Keratinocyte (primary cell): ENCODE measurements at regions not wholly inside any gene's neighbourhood (a gene's known extent, or its start where the extent isn't known, plus 50 kb on each side); places are given as distances from the start of the nearest gene placed in this dataset.

Source experiments
- DNase-seq: peaks from one replicate; pipeline ENCODE4 v3.0.0-alpha.2; 2011; ENCODE audit warnings: low read depth, missing footprints, low spot score
- FAIRE-seq: peaks from 2 replicates; lab custom pipeline; 2011; peaks lifted over from hg19 to GRCh38; lab: Jason Lieb, UNC
- H2AFZ ChIP-seq: 2 replicates; pipeline ENCODE4 v1.6.0; 2012; ENCODE audit warnings: low read length, control low read depth, inconsistent platforms; ENCODE audit not compliant: control insufficient read depth
- H3K27ac ChIP-seq: 2 replicates; pipeline ENCODE4 v1.5.1; 2011; ENCODE audit warnings: low read length; ENCODE audit not compliant: control insufficient read depth, insufficient read depth
- H3K27me3 ChIP-seq: 3 replicates; pipeline ENCODE4 v1.6.0; 2011; ENCODE audit warnings: low read length; ENCODE audit not compliant: control insufficient read depth, insufficient read depth; ENCODE audit errors: extremely low read depth
- H3K36me3 ChIP-seq, 2 experiments: 2 replicates in 1 of 2; 3 replicates in 1 of 2; pipeline ENCODE4 v1.5.1; 2011; ENCODE audit warnings: low read length in 2 of 2, mild to moderate bottlenecking in 1 of 2; ENCODE audit not compliant: control insufficient read depth in 2 of 2, insufficient read depth in 2 of 2; ENCODE audit errors: extremely low read depth in 1 of 2
- H3K4me1 ChIP-seq: 3 replicates; pipeline ENCODE4 v1.5.1; 2011; ENCODE audit warnings: low read length; ENCODE audit not compliant: control insufficient read depth, insufficient read depth; ENCODE audit errors: extremely low read depth
- H3K4me2 ChIP-seq: 3 replicates; pipeline ENCODE4 v1.6.0; 2011; ENCODE audit warnings: low read depth, low read length; ENCODE audit not compliant: control insufficient read depth, insufficient read depth; ENCODE audit errors: extremely low read depth
- H3K4me3 ChIP-seq, 3 experiments: fragments of 200-600 bp in 1 of 3; sonication (generic) in 1 of 3; 2 replicates in 2 of 3; 3 replicates in 1 of 3; pipeline ENCODE4 v1.5.1; 2011 to 2016; ENCODE audit warnings: low read length in 3 of 3, mild to moderate bottlenecking in 3 of 3, control low read depth in 2 of 3, inconsistent platforms in 1 of 3, low read depth in 1 of 3, mixed read lengths in 1 of 3, mixed run types in 1 of 3, moderate library complexity in 1 of 3; ENCODE audit not compliant: control insufficient read depth in 2 of 3, insufficient read depth in 2 of 3; ENCODE audit errors: extremely low read depth in 1 of 3
- H3K79me2 ChIP-seq: 2 replicates; pipeline ENCODE4 v1.6.0; 2012; ENCODE audit warnings: low read length; ENCODE audit not compliant: control insufficient read depth, insufficient read depth
- H3K9ac ChIP-seq: 3 replicates; pipeline ENCODE4 v1.6.0; 2011; ENCODE audit warnings: low read length; ENCODE audit not compliant: control insufficient read depth, insufficient read depth; ENCODE audit errors: extremely low read depth
- H3K9me1 ChIP-seq: 3 replicates; pipeline ENCODE4 v1.6.0; 2011; ENCODE audit warnings: low read length; ENCODE audit not compliant: control insufficient read depth, insufficient read depth; ENCODE audit errors: extremely low read depth
- H3K9me3 ChIP-seq: 2 replicates; pipeline ENCODE4 v1.5.1; 2012; ENCODE audit warnings: low read depth, low read length; ENCODE audit not compliant: control insufficient read depth
- H4K20me1 ChIP-seq: 3 replicates; pipeline ENCODE4 v1.6.0; 2011; ENCODE audit warnings: low read length; ENCODE audit not compliant: control insufficient read depth, insufficient read depth; ENCODE audit errors: extremely low read depth
- EZH2 ChIP-seq: IDR thresholded peaks from one replicate; pipeline ENCODE4 v1.6.1; 2012; ENCODE audit warnings: inconsistent platforms, mild to moderate bottlenecking, low read length, moderate library complexity
- dilution Hi-C: fragments of 300-500 bp; cut with MboI; formaldehyde crosslinking; loops from one replicate; pipeline ENCODE4 v1.7.0; 2020; ENCODE audit warnings: low sequenced_read_pairs; ENCODE audit not compliant: extremely low pct_ligation_motif_present
- TF ChIP-seq, protein P1 (sequence below), 3 experiments: IDR thresholded peaks in 1 of 3; conservative IDR thresholded peaks in 1 of 3; optimal IDR thresholded peaks in 1 of 3; 2 replicates in 2 of 3; 3 replicates in 1 of 3; pipeline versions ENCODE3 to v1.5.1; 2011; ENCODE audit warnings: low read length in 3 of 3, mild to moderate bottlenecking in 3 of 3, moderate library complexity in 2 of 3, control low read depth in 1 of 3, inconsistent platforms in 1 of 3; ENCODE audit not compliant: insufficient read depth in 2 of 3; ENCODE audit errors: extremely low read depth in 1 of 3

DNA sequence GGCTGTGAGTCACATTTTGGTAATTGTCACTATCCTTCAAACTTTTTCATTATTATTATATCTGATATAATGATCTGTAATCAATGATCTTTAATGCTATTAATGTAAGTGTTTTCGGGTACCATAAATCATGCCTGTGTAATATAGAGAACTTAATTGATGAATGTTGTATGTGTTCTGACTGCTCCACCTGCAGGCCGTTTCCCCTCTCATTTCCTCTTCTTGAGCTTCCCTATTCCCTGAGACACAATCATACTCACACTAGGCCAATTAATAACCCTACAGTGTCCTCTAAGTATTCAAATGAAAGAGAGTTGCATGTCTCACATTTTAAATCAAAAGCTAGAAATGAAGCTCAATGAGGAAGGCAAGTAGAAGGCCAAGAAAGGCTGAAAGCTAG is 420.9 kb upstream of the SGCD start:
- DNase-seq: no peak
- Histone ChIP-seq H3K4me2 (no peak overlapping the region), H3K36me3 (no peaks in the 10 kb centered on the region), H3K9ac (no peak overlapping the region), H3K9me1 (no peaks in the 10 kb centered on the region), H4K20me1 (no peaks in the 10 kb centered on the region), H3K4me3 (no peak overlapping the region), H2AFZ (no peak overlapping the region), H3K27ac (no peak overlapping the region), H3K27me3 (no peaks in the 10 kb centered on the region), H3K4me1 (no peaks in the 10 kb centered on the region), H3K9me3 (no peaks in the 10 kb centered on the region), H3K79me2 (no peaks in the 10 kb centered on the region)
- dilution Hi-C loops: no loop called here
- TF ChIP-seq, protein P1, sequence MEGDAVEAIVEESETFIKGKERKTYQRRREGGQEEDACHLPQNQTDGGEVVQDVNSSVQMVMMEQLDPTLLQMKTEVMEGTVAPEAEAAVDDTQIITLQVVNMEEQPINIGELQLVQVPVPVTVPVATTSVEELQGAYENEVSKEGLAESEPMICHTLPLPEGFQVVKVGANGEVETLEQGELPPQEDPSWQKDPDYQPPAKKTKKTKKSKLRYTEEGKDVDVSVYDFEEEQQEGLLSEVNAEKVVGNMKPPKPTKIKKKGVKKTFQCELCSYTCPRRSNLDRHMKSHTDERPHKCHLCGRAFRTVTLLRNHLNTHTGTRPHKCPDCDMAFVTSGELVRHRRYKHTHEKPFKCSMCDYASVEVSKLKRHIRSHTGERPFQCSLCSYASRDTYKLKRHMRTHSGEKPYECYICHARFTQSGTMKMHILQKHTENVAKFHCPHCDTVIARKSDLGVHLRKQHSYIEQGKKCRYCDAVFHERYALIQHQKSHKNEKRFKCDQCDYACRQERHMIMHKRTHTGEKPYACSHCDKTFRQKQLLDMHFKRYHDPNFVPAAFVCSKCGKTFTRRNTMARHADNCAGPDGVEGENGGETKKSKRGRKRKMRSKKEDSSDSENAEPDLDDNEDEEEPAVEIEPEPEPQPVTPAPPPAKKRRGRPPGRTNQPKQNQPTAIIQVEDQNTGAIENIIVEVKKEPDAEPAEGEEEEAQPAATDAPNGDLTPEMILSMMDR (optimal IDR thresholded peaks at IDR 0.05 in 1 of 3, IDR thresholded peaks at IDR 0.05 in 1 of 3, conservative IDR thresholded peaks at IDR 0.05 in 1 of 3; ENCODE audit: extremely low read depth in 1 of 3, insufficient read depth in 2 of 3, low read length in 3 of 3): no peak
- TF ChIP-seq EZH2: no peak
- FAIRE-seq: no peak

DNA sequence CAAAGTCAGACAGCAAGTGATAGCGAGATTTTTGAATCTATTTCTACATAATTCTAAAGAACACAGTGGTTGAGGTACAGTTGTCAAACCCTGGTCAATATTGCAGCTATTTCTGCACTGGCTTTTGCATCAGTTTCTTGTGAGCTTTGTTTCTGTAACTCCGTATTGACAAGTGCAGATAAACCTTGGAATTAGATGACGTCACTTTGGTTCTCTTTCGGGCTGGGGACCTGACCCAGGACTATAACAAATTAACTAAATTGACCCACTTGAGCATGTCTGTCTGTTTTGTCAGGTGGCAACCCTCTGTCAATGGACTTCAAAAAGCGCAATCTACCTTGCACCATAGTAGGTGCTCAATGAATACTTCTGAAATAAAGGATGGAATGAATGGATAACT is 418.4 kb upstream of the SGCD start:
- H3K9ac ChIP-seq: no peak overlapping the region
- H3K4me2 ChIP-seq: no peak overlapping the region
- no peak overlapping the region for H3K4me3 ChIP-seq
- H4K20me1 ChIP-seq: no peaks in the 10 kb centered on the region
- H3K27me3 ChIP-seq: no peaks in the 10 kb centered on the region
- no peak for DNase-seq
- H2AFZ ChIP-seq: no peak overlapping the region
- TF ChIP-seq, protein P1 (optimal IDR thresholded peaks at IDR 0.05 in 1 of 3, IDR thresholded peaks at IDR 0.05 in 1 of 3, conservative IDR thresholded peaks at IDR 0.05 in 1 of 3; ENCODE audit: extremely low read depth in 1 of 3, insufficient read depth in 2 of 3, low read length in 3 of 3): no peak
- no peak for TF ChIP-seq EZH2
- H3K79me2 ChIP-seq: no peaks in the 10 kb centered on the region
- no peaks in the 10 kb centered on the region for H3K4me1 ChIP-seq
- no peak overlapping the region for H3K27ac ChIP-seq
- dilution Hi-C loops: no loop called here
- no peak for FAIRE-seq
- no peaks in the 10 kb centered on the region for H3K9me1 ChIP-seq
- no peaks in the 10 kb centered on the region for H3K9me3 ChIP-seq
- no peaks in the 10 kb centered on the region for H3K36me3 ChIP-seq
